Nephron progenitor cell (in vitro differentiated cells): ENCODE measurements at regions not wholly inside any gene's neighbourhood (a gene's known extent, or its start where the extent isn't known, plus 50 kb on each side); places are given as distances from the start of the nearest gene placed in this dataset.
A peak's percentile ranks its signal among the peaks of the same experiment; 100 is the strongest.

ENCODE experiments used
- DNase-seq: peaks from one replicate; pipeline ENCODE4 v3.0.0; 2021
- H3K27ac Mint-ChIP-seq: 2 replicates; pipeline ENCODE4 v1.8.0; 2021; ENCODE audit warnings: mild to moderate bottlenecking, moderate library complexity, mixed read lengths
- H3K27me3 Mint-ChIP-seq: 2 replicates; pipeline ENCODE4 v1.8.0; 2021; ENCODE audit warnings: mild to moderate bottlenecking, low read depth, mixed read lengths; ENCODE audit not compliant: poor library complexity
- H3K36me3 Mint-ChIP-seq: 2 replicates; pipeline ENCODE4 v1.8.0; 2021; ENCODE audit warnings: low read depth, mixed read lengths
- H3K4me1 Mint-ChIP-seq: 2 replicates; pipeline ENCODE4 v1.8.0; 2021; ENCODE audit warnings: mixed read lengths
- H3K4me3 Mint-ChIP-seq: 2 replicates; pipeline ENCODE4 v1.8.0; 2021; ENCODE audit warnings: mild to moderate bottlenecking, moderate library complexity, mixed read lengths
- H3K9me3 Mint-ChIP-seq: 2 replicates; pipeline ENCODE4 v1.8.0; 2021; ENCODE audit warnings: mild to moderate bottlenecking, moderate library complexity, mixed read lengths
- TF ChIP-seq, protein P1 (sequence below): fragments of 200-600 bp; sonication (generic); IDR thresholded peaks from 2 replicates; pipeline ENCODE4 v1.5.0; 2021; ENCODE audit warnings: antibody characterized with exemption

DNA sequence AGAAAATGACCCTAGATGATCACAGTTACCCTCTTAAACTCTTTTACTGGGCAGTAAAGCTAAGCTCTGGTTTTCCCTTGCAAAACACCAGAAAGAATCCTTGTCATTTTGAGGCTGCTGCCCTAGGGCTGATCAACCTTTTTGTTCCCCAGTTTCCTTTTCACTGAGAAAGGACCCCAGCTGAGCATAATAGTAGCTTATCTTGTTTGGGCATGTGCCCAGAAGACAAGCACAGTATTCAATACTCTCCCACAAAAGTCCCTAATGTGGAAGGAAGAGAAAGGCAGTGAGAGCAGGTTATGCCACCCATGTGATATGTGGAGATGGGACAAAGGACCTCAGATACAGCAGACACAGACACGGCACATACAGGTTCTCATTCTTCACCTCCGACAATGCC, 332.6 kb upstream of the TMPO start:
- H3K27ac Mint-ChIP-seq: no peak overlapping the region
- no peaks in the 10 kb centered on the region for H3K36me3 Mint-ChIP-seq
- H3K4me1 Mint-ChIP-seq: no peaks in the 10 kb centered on the region
- TF ChIP-seq, protein P1, sequence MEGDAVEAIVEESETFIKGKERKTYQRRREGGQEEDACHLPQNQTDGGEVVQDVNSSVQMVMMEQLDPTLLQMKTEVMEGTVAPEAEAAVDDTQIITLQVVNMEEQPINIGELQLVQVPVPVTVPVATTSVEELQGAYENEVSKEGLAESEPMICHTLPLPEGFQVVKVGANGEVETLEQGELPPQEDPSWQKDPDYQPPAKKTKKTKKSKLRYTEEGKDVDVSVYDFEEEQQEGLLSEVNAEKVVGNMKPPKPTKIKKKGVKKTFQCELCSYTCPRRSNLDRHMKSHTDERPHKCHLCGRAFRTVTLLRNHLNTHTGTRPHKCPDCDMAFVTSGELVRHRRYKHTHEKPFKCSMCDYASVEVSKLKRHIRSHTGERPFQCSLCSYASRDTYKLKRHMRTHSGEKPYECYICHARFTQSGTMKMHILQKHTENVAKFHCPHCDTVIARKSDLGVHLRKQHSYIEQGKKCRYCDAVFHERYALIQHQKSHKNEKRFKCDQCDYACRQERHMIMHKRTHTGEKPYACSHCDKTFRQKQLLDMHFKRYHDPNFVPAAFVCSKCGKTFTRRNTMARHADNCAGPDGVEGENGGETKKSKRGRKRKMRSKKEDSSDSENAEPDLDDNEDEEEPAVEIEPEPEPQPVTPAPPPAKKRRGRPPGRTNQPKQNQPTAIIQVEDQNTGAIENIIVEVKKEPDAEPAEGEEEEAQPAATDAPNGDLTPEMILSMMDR: no peak
- H3K9me3 Mint-ChIP-seq: no peaks in the 10 kb centered on the region
- no peak overlapping the region for H3K4me3 Mint-ChIP-seq
- peaks cover 6% of the 10 kb centered on the region for H3K27me3 Mint-ChIP-seq
- DNase-seq: no peak

DNA sequence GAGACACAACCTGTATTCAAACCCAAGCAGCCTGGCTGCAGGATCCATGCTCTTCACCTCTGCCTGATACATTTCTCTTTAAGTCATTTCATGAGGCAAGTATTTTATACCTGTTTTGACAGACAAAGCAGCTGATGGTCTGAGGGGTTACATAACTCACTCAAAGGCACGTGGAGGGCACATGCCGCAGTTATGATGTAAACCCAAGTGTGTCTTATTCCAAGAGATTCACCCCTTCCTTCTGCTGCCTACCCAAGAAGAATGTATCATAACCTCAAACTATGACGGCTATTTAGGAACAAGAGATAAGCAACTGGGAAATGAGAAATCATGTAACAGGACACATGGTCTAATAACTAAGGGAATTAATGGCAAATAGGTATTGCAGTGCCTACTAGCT, 329.8 kb upstream of the TMPO start:
- H3K27ac Mint-ChIP-seq: no peak overlapping the region
- no peaks in the 10 kb centered on the region for H3K4me1 Mint-ChIP-seq
- H3K4me3 Mint-ChIP-seq: no peak overlapping the region
- TF ChIP-seq, protein P1: no peak
- H3K36me3 Mint-ChIP-seq: no peaks in the 10 kb centered on the region
- H3K27me3 Mint-ChIP-seq: peaks cover 3% of the 10 kb centered on the region
- no peak for DNase-seq
- peaks cover 7% of the 10 kb centered on the region for H3K9me3 Mint-ChIP-seq

DNA sequence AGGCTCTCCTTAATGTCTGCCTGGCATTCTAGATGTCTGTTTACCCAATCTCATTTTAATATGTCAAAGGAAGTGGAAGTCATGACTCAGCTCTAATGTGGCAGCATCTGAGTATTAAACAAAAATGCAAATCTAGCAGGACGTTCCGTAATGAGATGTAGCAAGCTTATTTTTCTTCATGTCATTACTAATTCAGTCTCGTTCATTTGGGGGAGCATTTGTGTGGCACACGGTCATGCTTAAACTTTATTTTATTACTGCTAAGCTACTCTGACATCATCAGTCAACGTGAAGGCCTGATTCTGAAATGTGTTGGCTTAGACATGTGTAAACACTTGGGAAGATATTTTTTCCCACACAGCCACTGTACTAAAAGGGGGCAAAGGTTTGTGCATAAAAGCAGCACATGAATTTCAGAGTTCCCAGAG, 326.7 kb upstream of the TMPO start:
- Mint-ChIP-seq H3K27ac (no peak overlapping the region), H3K9me3 (peaks cover 7% of the 10 kb centered on the region), H3K36me3 (no peaks in the 10 kb centered on the region), H3K4me3 (no peak overlapping the region), H3K27me3 (peaks cover 6% of the 10 kb centered on the region), H3K4me1 (no peaks in the 10 kb centered on the region)
- TF ChIP-seq, protein P1: no peak
- no peak for DNase-seq

DNA sequence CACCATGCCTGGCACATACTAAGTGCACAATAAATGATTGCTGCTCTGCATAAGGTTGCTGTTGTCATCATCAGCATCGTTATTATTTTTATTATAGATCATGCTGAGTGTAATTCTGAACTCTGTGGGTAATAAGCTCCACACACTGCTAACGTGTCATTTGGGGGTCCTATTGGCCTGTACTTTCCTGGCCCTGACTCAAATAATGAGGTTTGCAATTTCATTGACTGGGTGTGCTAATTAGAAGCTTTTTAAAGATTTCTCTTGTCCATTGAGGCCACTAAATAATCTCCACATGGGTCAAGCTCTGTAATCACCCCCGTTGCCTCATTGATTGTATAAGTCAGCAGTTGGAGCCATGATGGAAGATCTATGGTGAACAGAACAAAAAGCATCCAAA, 320.8 kb upstream of the TMPO start:
- H3K9me3 Mint-ChIP-seq: peaks cover 3% of the 10 kb centered on the region
- H3K27me3 Mint-ChIP-seq: peaks cover 4% of the 10 kb centered on the region
- H3K36me3 Mint-ChIP-seq: no peaks in the 10 kb centered on the region
- no peak overlapping the region for H3K4me3 Mint-ChIP-seq
- no peak overlapping the region for H3K27ac Mint-ChIP-seq
- no peak for DNase-seq
- TF ChIP-seq, protein P1: no peak
- H3K4me1 Mint-ChIP-seq: no peaks in the 10 kb centered on the region

DNA sequence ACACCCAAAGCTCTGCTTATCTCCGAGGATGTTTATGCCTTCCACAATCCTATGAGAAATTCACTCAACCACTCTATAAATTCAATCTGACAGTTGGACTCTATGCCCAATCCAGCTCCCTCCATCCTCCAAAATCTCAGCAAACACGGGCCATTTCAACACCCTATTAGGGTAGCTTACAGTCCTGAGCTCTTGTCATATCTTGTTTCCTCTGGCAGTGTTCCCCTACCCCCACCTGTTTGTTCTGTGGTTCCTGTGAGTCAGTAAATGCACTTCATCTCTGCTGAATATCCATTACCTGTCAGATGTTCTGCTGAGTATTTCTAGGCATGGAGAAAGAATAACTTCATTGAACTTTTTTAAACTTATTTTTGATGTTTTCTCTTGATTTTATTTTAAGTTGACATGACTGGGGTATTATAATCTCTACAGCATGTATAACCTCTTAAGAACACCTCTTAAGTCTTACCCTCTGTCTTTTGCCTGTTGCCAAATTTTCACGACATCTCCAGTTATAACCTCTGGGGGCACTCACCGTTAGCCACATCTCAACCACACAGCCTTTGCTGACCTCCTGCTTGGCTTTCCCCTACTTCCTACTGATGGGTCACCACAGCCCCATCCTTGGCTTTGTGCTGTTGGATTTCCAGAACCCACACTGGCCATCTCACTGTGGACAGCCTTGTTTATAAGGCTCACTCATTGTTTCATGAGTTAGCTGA, 317.0 kb upstream of the TMPO start:
- no peaks in the 10 kb centered on the region for H3K27me3 Mint-ChIP-seq
- no peak overlapping the region for H3K27ac Mint-ChIP-seq
- TF ChIP-seq, protein P1: no peak
- no peaks in the 10 kb centered on the region for H3K4me1 Mint-ChIP-seq
- DNase-seq: no peak
- no peak overlapping the region for H3K4me3 Mint-ChIP-seq
- peaks cover 13% of the 10 kb centered on the region for H3K9me3 Mint-ChIP-seq
- H3K36me3 Mint-ChIP-seq: peaks cover 5% of the 10 kb centered on the region

DNA sequence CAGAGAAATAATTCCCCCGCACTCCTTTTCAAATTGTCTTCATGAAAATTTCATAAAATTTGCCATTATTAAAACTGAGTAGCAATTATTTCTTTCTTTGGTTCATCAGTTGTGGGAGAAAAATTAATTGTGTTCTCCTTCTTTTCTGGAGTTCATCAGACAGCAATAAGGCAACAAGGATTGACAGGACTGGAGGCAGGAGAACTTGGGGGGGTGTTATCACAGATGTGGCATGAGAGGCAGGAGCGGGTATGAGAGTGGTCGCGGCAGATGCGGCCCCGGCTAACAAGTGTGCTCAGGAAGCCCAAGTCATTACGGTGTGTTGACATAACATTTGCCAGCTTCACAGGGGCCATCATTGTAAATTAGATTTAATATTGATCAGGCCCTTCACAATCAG, 306.6 kb upstream of the TMPO start:
- peaks cover 9% of the 10 kb centered on the region for H3K27me3 Mint-ChIP-seq
- TF ChIP-seq, protein P1: no peak
- H3K9me3 Mint-ChIP-seq: peaks cover 39% of the 10 kb centered on the region
- H3K36me3 Mint-ChIP-seq: peaks cover 8% of the 10 kb centered on the region
- H3K4me3 Mint-ChIP-seq: no peak overlapping the region
- peaks cover 41% of the 10 kb centered on the region for H3K4me1 Mint-ChIP-seq
- DNase-seq: no peak
- peak overlapping the region; percentile 78 for H3K27ac Mint-ChIP-seq
